Head of caudate nucleus (tissue), 42 donors: ENCODE measurements at regions not wholly inside any gene's neighbourhood (a gene's known extent, or its start where the extent isn't known, plus 50 kb on each side); places are given as distances from the start of the nearest gene placed in this dataset.

ENCODE experiments used
- DNase-seq, 42 donors: peaks; one replicate each; pipeline versions ENCODE4 v3.0.0 to v3.0.0-alpha.2; 2020 to 2021; ENCODE audit warnings: mixed read lengths in 7 of 42
- intact Hi-C: fragments of 100-400 bp; cut with DNase I; formaldehyde crosslinking; loops from one replicate; pipeline ENCODE4 v1.15.0; 2022

- no peak for DNase-seq
- intact Hi-C loops = no loop called here
These were observed 552.3 kb downstream of the EFNA5 start for GRCh38 chr5:107118184-107119019.

GRCh38 chr5:107112216-107112615, 558.5 kb downstream of the EFNA5 start:
- DNase-seq = no peak

GRCh38 chr5:107104040-107104995, 566.4 kb downstream of the EFNA5 start:
- intact Hi-C loops = no loop called here
- DNase-seq = no peak

More at GRCh38 chr5:107112216-107112615, 558.5 kb downstream of the EFNA5 start:
- intact Hi-C loops = no loop called here

GRCh38 chr5:107103522-107103921, 567.2 kb downstream of the EFNA5 start:
- intact Hi-C loops = no loop called here

GRCh38 chr5:107100121-107100520, 570.6 kb downstream of the EFNA5 start:
- intact Hi-C loops = no loop called here
- no peak for DNase-seq

More at GRCh38 chr5:107103522-107103921, 567.2 kb downstream of the EFNA5 start:
- no peak for DNase-seq

- intact Hi-C loops = no loop called here
- DNase-seq = no peak
These were observed 571.2 kb downstream of the EFNA5 start for GRCh38 chr5:107099506-107099905.

GRCh38 chr5:107092695-107093094, 578.0 kb downstream of the EFNA5 start:
- no peak for DNase-seq
- intact Hi-C loops = no loop called here

- DNase-seq = no peak
- intact Hi-C loops = no loop called here
These were observed 580.2 kb downstream of the EFNA5 start for GRCh38 chr5:107090506-107090905.

GRCh38 chr5:107088907-107089306, 581.8 kb downstream of the EFNA5 start:
- intact Hi-C loops = no loop called here
- DNase-seq = no peak

- DNase-seq = no peak
- intact Hi-C loops = no loop called here
These were observed 585.2 kb downstream of the EFNA5 start for GRCh38 chr5:107085572-107085971.

- intact Hi-C loops = no loop called here
- DNase-seq = no peak
These were observed 595.7 kb downstream of the EFNA5 start for GRCh38 chr5:107074996-107075395.

GRCh38 chr5:107072967-107073366, 597.8 kb downstream of the EFNA5 start:
- DNase-seq = no peak
- intact Hi-C loops = no loop called here

- intact Hi-C loops = no loop called here
- no peak for DNase-seq
These were observed 598.3 kb downstream of the EFNA5 start for GRCh38 chr5:107072440-107072839.

- DNase-seq = no peak
- intact Hi-C loops = no loop called here
These were observed 602.0 kb downstream of the EFNA5 start for GRCh38 chr5:107068782-107069181.

GRCh38 chr5:107067395-107067794, 603.3 kb downstream of the EFNA5 start:
- DNase-seq = peak; percentile 5 to 80 (median 50)
- intact Hi-C loops = no loop called here

GRCh38 chr5:107063511-107063910, 607.2 kb downstream of the EFNA5 start:
- intact Hi-C loops = no loop called here
- no peak for DNase-seq

- intact Hi-C loops = no loop called here
- DNase-seq = no peak
These were observed 611.9 kb downstream of the EFNA5 start for GRCh38 chr5:107058803-107059202.

- no peak for DNase-seq
- intact Hi-C loops = no loop called here
These were observed 612.5 kb downstream of the EFNA5 start for GRCh38 chr5:107058235-107058634.

GRCh38 chr5:107056278-107056677, 614.5 kb downstream of the EFNA5 start:
- intact Hi-C loops = no loop called here
- DNase-seq = no peak

GRCh38 chr5:107047048-107047447, 623.7 kb downstream of the EFNA5 start:
- intact Hi-C loops = no loop called here
- no peak for DNase-seq
